UCSD-AML1 (cell line): ENCODE measurements at regions not wholly inside any gene's neighbourhood (a gene's known extent, or its start where the extent isn't known, plus 50 kb on each side); places are given as distances from the start of the nearest gene placed in this dataset.
A peak's percentile ranks its signal among the peaks of the same experiment; 100 is the strongest.

ENCODE experiments used
- DNase-seq: peaks from one replicate; lab custom pipeline; 2025; ENCODE audit not compliant: unreplicated experiment; lab: John Stamatoyannopoulos, UW

DNA sequence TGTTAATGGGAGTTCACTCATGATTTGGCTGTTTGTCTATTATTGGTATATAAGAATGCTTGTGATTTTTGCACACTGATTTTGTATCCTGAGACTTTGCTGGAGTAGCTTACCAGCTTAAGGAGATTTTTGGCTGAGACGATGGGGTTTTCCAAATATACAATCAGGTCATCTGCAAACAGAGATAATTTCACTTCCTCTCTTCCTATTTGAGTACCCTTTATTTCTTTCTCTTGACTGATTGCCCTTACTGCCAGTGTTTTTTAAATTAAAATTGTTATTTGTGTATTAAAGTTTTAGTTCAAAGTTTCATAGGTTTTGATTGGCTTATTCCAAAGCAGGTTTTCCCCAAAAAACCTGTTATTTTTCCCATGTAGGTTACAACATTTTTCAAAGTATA lies 390.5 kb upstream of the RBMS3 start:
- DNase-seq: no peak

DNA sequence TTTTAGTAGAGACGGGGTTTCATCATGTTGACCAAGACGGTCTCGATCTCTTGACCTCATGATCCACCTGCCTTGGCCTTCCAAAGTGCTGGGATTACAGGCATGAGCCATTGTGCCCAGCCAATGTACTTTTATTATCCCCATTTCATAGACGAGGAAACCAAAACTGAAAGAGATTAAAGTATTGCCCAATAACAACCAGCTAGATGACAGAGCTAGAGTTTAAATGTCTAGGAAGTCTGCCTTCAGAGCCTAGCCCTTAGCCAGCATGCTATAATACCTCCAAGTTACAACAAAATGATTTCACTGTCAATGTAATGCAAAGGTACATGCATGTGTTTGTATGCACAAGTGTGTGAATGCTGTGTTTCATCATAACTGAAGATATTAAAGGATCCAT lies 389.4 kb upstream of the RBMS3 start:
- DNase-seq: no peak

DNA sequence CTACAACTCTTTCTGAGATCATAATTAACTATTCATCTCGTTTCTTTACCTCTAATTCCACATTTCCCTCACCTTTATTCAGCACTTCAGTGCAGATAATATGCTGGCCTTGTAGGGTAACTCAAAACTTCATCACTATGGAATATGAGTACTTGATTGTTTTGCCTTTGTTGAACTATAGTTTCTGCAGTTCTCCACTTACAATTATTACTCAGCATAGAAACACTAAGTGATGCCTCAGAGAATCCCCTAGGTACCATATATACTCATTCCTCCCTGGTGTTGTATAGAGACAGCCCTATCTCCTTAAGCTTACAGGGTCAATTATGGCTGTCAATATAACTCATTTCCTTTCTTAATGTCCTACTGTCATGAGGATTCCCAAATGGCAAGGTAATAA lies 380.6 kb upstream of the RBMS3 start:
- no peak for DNase-seq

GRCh38 chr3:28901018-28901417 lies 379.9 kb upstream of the RBMS3 start:
- DNase-seq: no peak

- DNase-seq: no peak
Measured at GRCh38 chr3:28903171-28903601, 377.7 kb upstream of the RBMS3 start.

- DNase-seq: no peak
Measured at GRCh38 chr3:28905798-28906197, 375.1 kb upstream of the RBMS3 start.

GRCh38 chr3:28906561-28907310 lies 374.1 kb upstream of the RBMS3 start:
- DNase-seq: no peak

GRCh38 chr3:28907616-28908015 lies 373.3 kb upstream of the RBMS3 start:
- no peak for DNase-seq

- DNase-seq: no peak
Measured at GRCh38 chr3:28912120-28912885, 368.6 kb upstream of the RBMS3 start.

DNA sequence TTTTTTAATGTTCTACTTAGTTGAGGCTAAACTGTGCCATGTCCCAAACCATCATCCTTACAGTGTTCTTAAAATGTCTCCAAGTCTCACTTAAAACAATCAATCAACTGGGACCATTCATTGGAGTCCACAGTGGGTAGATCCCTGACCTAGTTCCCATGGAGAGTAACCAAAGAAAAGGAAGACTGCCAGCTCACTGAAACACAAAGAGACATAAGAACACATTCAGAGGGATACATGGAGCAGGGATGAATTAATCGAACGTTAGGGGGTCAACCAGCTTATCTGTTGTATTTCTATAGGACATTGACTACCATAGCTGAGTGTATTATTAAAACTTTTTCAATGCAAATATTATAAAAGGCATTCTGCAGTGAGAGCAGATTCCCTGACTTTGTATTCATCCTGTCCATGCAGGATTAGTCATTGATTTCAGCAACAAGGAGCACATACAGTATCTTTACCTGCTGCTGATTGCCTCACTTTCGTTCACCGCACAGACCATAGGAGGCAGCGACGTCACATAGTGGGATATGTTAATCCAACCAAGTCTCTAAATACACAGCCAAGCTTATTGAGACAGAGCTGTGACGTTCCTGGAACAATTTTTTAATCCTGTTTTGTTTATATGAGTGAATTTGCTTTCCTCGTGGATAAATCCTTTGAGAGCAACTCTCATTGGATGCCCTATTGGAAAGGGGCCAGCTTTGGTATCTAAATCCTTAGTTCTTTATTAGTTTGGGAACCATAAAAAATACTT lies 364.9 kb upstream of the RBMS3 start:
- DNase-seq: peak; percentile 8

DNA sequence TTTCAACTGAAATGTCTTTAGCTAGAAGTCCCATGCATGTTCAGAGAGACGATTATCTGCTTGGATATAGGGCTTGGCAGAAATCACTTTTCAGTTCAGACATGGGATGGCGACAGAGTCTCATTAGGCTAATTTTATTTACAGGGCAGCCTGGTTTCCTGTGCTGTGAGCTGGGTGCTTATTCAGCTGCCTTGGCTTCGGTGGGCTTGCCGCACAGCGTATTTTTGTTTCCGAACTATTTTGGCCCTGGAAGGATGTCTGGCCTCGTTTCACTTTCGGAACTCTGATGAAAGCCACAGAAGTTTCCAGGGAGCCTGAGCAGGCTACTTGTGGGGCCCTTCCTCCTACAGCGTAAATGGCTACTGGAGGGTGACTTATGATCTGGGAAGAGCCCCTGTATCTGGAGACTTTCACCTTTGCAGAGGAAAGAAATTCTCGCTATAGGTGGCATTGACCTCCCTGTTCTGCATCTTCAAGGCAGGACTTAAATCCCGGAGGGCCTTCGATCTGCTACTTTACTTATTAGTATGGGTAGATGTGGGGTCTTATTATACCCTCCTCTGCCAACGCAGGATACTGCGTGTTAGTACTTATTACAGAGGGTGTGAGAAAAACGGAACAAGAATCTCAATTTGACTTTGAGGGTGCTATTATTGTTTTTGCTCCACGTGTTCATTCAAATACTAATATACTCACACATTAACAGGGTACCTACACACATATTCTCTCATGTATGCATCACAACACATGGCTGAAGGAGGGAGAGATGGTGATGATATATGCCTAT lies 364.0 kb upstream of the RBMS3 start:
- peak; percentile 12 for DNase-seq

DNA sequence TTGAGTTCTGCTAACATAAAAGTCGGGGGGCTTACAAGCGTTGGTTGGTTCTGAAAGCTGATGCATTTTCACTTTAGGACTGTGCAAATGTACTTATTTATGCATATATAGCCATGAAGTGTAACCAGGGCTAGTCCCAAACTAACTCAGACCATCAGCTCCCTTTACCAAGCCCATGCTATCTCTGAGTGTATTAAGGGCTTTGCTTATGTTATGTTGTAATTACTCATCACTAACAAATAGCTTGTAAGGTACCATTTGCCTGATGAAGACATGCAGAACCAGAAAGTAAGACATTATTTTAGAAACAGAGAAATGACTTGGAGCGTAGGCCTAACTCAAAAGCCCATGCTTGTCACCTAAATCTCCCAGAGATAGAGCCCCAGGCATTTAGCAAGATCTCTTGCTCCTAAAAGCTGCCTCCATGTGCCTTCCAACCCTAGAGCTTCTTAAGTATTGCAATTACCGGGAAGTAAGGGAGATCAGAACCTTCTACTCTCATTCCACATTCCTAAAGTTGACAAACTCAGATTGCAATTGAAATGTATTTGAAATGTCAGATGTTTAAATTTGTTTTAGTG lies 362.9 kb upstream of the RBMS3 start:
- no peak for DNase-seq

DNA sequence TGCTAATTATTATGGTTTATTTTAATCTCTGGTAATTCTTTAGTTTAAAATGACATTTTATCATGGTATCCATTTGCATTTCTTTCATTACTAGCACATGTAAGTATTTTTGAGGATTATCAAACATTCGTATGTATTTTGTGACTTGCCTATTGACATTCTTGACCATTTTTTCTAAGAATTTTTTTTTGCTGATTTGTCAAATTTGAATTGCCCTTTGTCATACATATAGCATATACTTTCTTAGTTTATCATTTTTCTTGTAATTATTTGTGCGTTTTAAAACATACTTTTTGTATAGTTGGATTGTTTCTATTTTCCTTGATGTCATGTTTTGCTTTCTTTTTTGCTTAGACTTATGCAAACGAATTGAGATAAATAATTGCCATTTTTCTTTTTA lies 358.5 kb upstream of the RBMS3 start:
- no peak for DNase-seq

GRCh38 chr3:28923994-28924393 lies 356.9 kb upstream of the RBMS3 start:
- DNase-seq: no peak

- no peak for DNase-seq
Measured at GRCh38 chr3:28924744-28925360, 356.0 kb upstream of the RBMS3 start.

DNA sequence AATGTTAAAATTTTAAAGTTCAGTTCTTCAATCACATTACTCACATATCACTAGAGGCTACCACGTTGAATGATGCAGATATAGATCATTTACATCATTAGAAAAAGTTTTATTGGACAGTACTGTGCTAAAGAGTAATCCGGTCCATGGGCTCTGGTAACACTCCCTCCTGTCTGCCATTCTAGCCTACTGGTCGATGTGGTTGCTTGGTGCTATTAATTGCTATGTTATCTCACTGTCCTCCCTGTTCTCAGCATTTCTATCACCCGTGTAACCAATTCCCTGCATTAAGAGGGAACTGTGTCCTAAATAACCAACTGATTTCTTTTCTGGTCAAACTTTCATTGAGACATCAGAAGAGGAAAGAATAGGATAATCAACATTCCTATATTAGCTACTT lies 347.5 kb upstream of the RBMS3 start:
- no peak for DNase-seq

DNA sequence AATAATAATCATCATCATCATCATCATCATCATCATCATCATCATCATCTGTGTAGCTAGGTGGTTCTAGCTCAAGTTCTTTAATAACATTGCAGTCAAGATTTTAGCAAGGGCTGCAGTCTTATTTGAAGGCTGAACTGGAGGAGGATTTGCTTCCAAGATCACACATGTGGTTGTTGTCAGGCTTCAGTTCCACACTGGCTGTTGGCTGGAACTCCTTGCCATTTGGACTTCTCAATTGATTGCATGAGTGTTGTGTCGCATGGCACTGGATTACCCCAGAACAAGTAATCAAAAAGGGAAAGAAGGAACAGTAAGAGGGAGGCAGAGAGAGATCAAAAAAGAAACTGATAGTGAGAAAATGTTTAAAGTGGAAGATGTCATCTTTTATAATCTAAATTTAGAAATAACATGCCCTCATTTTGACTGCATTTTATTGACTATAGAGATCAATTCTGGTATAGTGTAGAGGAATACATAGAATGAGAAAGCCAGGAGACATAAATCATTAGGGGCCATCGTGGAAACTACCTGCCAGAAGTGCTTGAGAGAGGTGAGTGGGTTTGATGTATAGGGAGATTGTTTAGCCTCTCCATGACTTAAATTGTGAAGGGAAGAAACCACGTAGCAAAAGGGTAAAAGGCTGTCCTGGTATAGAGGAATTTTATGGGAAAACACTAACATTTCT lies 346.6 kb upstream of the RBMS3 start:
- no peak for DNase-seq

DNA sequence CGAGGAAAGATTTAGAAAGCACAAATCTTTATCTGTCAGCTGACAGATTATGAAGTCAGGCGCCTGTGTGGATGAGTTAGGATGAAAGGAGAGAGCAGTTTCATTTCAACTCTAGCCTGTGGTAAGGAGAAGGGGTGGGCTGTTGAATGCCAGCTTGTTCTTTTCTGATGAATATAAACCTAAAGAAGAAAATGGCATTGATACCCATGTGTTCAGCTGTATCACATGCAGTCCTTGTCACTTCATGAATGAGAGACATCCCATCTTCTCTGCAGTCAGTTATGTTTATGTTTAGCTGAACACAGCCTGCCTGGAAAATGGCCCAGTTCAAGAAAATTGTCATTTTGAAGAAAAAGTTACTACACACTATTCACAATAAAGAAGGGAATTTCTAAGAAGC lies 345.7 kb upstream of the RBMS3 start:
- DNase-seq: no peak

GRCh38 chr3:28936154-28936553 lies 344.7 kb upstream of the RBMS3 start:
- no peak for DNase-seq

GRCh38 chr3:28940530-28940929 lies 340.3 kb upstream of the RBMS3 start:
- no peak for DNase-seq
